HEK293T (cell line): ENCODE measurements at regions not wholly inside any gene's neighbourhood (a gene's known extent, or its start where the extent isn't known, plus 50 kb on each side); places are given as distances from the start of the nearest gene placed in this dataset.

Experiments used
- ELF4 ChIP-seq: fragments of 450-650 bp; IDR thresholded peaks from 2 replicates; pipeline ENCODE4 v1.6.1; 2017; ENCODE audit warnings: antibody characterized with exemption
- FOXK2 ChIP-seq: fragments of 450-650 bp; IDR thresholded peaks from 2 replicates; pipeline ENCODE4 v1.6.1; 2016; ENCODE audit warnings: mild to moderate bottlenecking
- FOXM1 ChIP-seq: fragments of 450-650 bp; IDR thresholded peaks from 2 replicates; pipeline ENCODE4 v1.6.1; 2017; ENCODE audit warnings: mild to moderate bottlenecking, borderline replicate concordance
- HDGF ChIP-seq: fragments of 450-650 bp; IDR thresholded peaks from 2 replicates; pipeline ENCODE4 v1.6.1; 2017; ENCODE audit warnings: antibody characterized with exemption, borderline replicate concordance
- PKNOX1 ChIP-seq: fragments of 450-650 bp; IDR thresholded peaks from 2 replicates; pipeline ENCODE4 v1.6.1; 2016
- SP1 ChIP-seq: fragments of 450-650 bp; IDR thresholded peaks from 2 replicates; pipeline ENCODE4 v1.6.1; 2017
- SUZ12 ChIP-seq: fragments of 450-650 bp; IDR thresholded peaks from 2 replicates; pipeline ENCODE4 v1.6.1; 2016; ENCODE audit warnings: mild to moderate bottlenecking
- TARDBP ChIP-seq: fragments of 450-650 bp; IDR thresholded peaks from 2 replicates; pipeline ENCODE4 v1.6.1; 2016

GRCh38 chr22:47794851-47795250 is 1032.4 kb downstream of the TBC1D22A start:
- no peak for TF ChIP-seq PKNOX1
- no peak for TF ChIP-seq FOXM1
- no peak for TF ChIP-seq SP1
- TF ChIP-seq FOXK2 = no peak
- TF ChIP-seq SUZ12 = no peak
- no peak for TF ChIP-seq TARDBP
- TF ChIP-seq HDGF = no peak
- TF ChIP-seq ELF4 = no peak
